HepG2 (cell line): ENCODE measurements at regions not wholly inside any gene's neighbourhood (a gene's known extent, or its start where the extent isn't known, plus 50 kb on each side); places are given as distances from the start of the nearest gene placed in this dataset.

Source experiments
- ATAC-seq: fragments of 200-7000 bp; cut with Tn5 transposase; 3 replicates; pipeline ENCODE4 v1.9.1; 2020; ENCODE audit warnings: mild to moderate bottlenecking, moderate library complexity
- BruUV-seq: library from RNA; stranded (reverse); fragments of 400-500 nt; replicated peaks from 2 replicates; lab custom pipeline; 2021; lab: Mats Ljungman, UMichigan
- CTCF ChIA-PET: fragments of 300-600 bp; formaldehyde crosslinking; extraction: SDS; loops from one replicate; lab custom pipeline; 2021; ENCODE audit warnings: low total read pairs, inconsistent platforms, low intra/inter-chr PET ratio; lab: Yijun Ruan, JAX
- POLR2A ChIA-PET: fragments of 350-600 bp; sonication (Branson Sonifier 250); formaldehyde crosslinking; loops from one replicate; lab custom pipeline; 2020; ENCODE audit warnings: antibody characterized with exemption, inconsistent platforms; lab: Yijun Ruan, JAX
- DNase-seq: peaks from one replicate; pipeline ENCODE4 v3.0.0-alpha.2; 2015; ENCODE audit warnings: low spot score
- FAIRE-seq: peaks from 3 replicates; lab custom pipeline; 2011; peaks lifted over from hg19 to GRCh38; lab: Jason Lieb, UNC
- H2AFZ ChIP-seq: one replicate; pipeline ENCODE4 v1.6.1; 2011; ENCODE audit warnings: low read length, inconsistent platforms
- H3K27ac ChIP-seq: fragments of 300-600 bp; 3 replicates; pipeline ENCODE4 v1.8.0; 2011; ENCODE audit warnings: mixed run types, mild to moderate bottlenecking, mixed read lengths, low read length, inconsistent platforms; ENCODE audit not compliant: insufficient read depth; ENCODE audit errors: extremely low read length
- H3K27me3 ChIP-seq, 2 experiments: fragments of 200-600 bp in 1 of 2; 2 replicates in 1 of 2; 3 replicates in 1 of 2; pipeline versions ENCODE4 v1.6.0 to v1.8.0; 2011; ENCODE audit warnings: low read length in 2 of 2, mild to moderate bottlenecking in 2 of 2, moderate library complexity in 2 of 2, inconsistent platforms in 1 of 2; ENCODE audit not compliant: insufficient read depth in 2 of 2, control insufficient read depth in 1 of 2
- H3K36me3 ChIP-seq, 2 experiments: fragments of 200-600 bp in 1 of 2; replicated peaks in 1 of 2; 2 replicates in 1 of 2; 3 replicates in 1 of 2; pipeline versions ENCODE4 v1.5.1 to v1.8.0; 2011; ENCODE audit warnings: low read length in 2 of 2, inconsistent platforms in 1 of 2; ENCODE audit not compliant: insufficient read depth in 2 of 2, control insufficient read depth in 1 of 2
- H3K4me1 ChIP-seq: 2 replicates; pipeline ENCODE4 v1.5.1; 2012; ENCODE audit warnings: low read length, inconsistent platforms; ENCODE audit not compliant: insufficient read depth
- H3K4me2 ChIP-seq: 2 replicates; pipeline ENCODE4 v1.6.0; 2011; ENCODE audit warnings: low read depth, low read length, inconsistent platforms
- H3K4me3 ChIP-seq, 3 experiments: fragments of 200-600 bp in 1 of 3; sonication (generic), shearing (Covaris generic) in 1 of 3; replicated peaks in 1 of 3; 2 replicates each; pipeline ENCODE4 v1.5.1; 2011 to 2016; ENCODE audit warnings: low read length in 3 of 3, inconsistent platforms in 2 of 3, low read depth in 2 of 3, mild to moderate bottlenecking in 2 of 3, control low read depth in 1 of 3, mixed read lengths in 1 of 3; ENCODE audit not compliant: insufficient read depth in 1 of 3
- H3K79me2 ChIP-seq: one replicate; pipeline ENCODE4 v1.6.1; 2011; ENCODE audit warnings: low read length, inconsistent platforms; ENCODE audit not compliant: insufficient read depth
- H3K9ac ChIP-seq: 2 replicates; pipeline ENCODE4 v1.6.0; 2011; ENCODE audit warnings: mild to moderate bottlenecking, low read depth, low read length, inconsistent platforms; ENCODE audit not compliant: insufficient read depth
- H3K9me3 ChIP-seq: 2 replicates; pipeline ENCODE4 v1.5.1; 2012; ENCODE audit warnings: mild to moderate bottlenecking, low read length
- H4K20me1 ChIP-seq: 2 replicates; pipeline ENCODE4 v1.6.0; 2011; ENCODE audit warnings: inconsistent platforms, mild to moderate bottlenecking, low read length, moderate library complexity; ENCODE audit not compliant: insufficient read depth
- ATM ChIP-seq: fragments of 450-650 bp; IDR thresholded peaks from 2 replicates; pipeline ENCODE4 v1.7.1; 2017; ENCODE audit warnings: mild to moderate bottlenecking, borderline replicate concordance
- CREM ChIP-seq, 2 experiments: sonication (generic) in 1 of 2; formaldehyde crosslinking in 1 of 2; IDR thresholded peaks; 2 replicates each; pipeline versions ENCODE4 v1.4.0 to v1.6.1; 2016 to 2020; ENCODE audit warnings: antibody characterized with exemption in 1 of 2, mild to moderate bottlenecking in 1 of 2, missing genetic modification reagents in 1 of 2
- MXI1 ChIP-seq: IDR thresholded peaks from 3 replicates; pipeline ENCODE4 v1.6.1; 2012; ENCODE audit warnings: low read depth, low read length, inconsistent platforms, borderline replicate concordance
- NFIB ChIP-seq: sonication (generic); formaldehyde crosslinking; IDR thresholded peaks from 2 replicates; pipeline ENCODE4 v1.9.0; 2021; ENCODE audit warnings: missing genetic modification reagents, mild to moderate bottlenecking, borderline replicate concordance
- POGZ ChIP-seq: sonication (generic); formaldehyde crosslinking; IDR thresholded peaks from 2 replicates; pipeline ENCODE4 v1.4.0; 2020; ENCODE audit warnings: mild to moderate bottlenecking, missing genetic modification reagents
- RELA ChIP-seq: sonication (generic); formaldehyde crosslinking; IDR thresholded peaks from 2 replicates; pipeline ENCODE4 v1.4.0; 2020; ENCODE audit warnings: missing genetic modification reagents
- REXO4 ChIP-seq: sonication (generic); formaldehyde crosslinking; IDR thresholded peaks from 2 replicates; pipeline ENCODE4 v1.8.0; 2022; ENCODE audit warnings: missing genetic modification reagents, mild to moderate bottlenecking, borderline replicate concordance
- SALL2 ChIP-seq: sonication (generic); formaldehyde crosslinking; IDR thresholded peaks from 2 replicates; pipeline ENCODE4 v1.8.1; 2023; ENCODE audit warnings: mild to moderate bottlenecking, missing genetic modification reagents, inconsistent platforms
- SOX13 ChIP-seq, 3 experiments: fragments of 450-650 bp in 1 of 3; sonication (generic) in 1 of 3; formaldehyde crosslinking in 1 of 3; IDR thresholded peaks in 2 of 3; conservative IDR thresholded peaks in 1 of 3; 2 replicates each; pipeline versions ENCODE4 v1.5.0 to v1.6.1; 2016 to 2020; ENCODE audit warnings: antibody characterized with exemption in 1 of 3, mild to moderate bottlenecking in 1 of 3, missing compliant biosample characterization in 1 of 3, missing genetic modification reagents in 1 of 3, moderate library complexity in 1 of 3
- SRSF9 ChIP-seq: fragments of 200-400 bp; formaldehyde crosslinking; IDR thresholded peaks from 2 replicates; pipeline ENCODE4 v1.6.1; 2018; ENCODE audit warnings: borderline replicate concordance, mild to moderate bottlenecking, low read depth, low read length; ENCODE audit not compliant: insufficient read depth, poor library complexity, severe bottlenecking
- TBX2 ChIP-seq: sonication (generic); formaldehyde crosslinking; IDR thresholded peaks from 2 replicates; pipeline ENCODE4 v1.5.0; 2020; ENCODE audit warnings: missing genetic modification reagents, mild to moderate bottlenecking, borderline replicate concordance
- ZBTB42 ChIP-seq: sonication (generic); formaldehyde crosslinking; IDR thresholded peaks from 2 replicates; pipeline ENCODE4 v1.5.0; 2020; ENCODE audit warnings: mild to moderate bottlenecking, missing genetic modification reagents
- ZSCAN31 ChIP-seq: sonication (generic); formaldehyde crosslinking; IDR thresholded peaks from 2 replicates; pipeline ENCODE4 v1.5.0; 2020; ENCODE audit warnings: low read depth, mild to moderate bottlenecking, missing genetic modification reagents
- WGBS: methylation state at CpG from one replicate; pipeline ENCODE4 v1.1.6; 2017; ENCODE audit warnings: low lambda C conversion rate; 5-methylcytosine and 5-hydroxymethylcytosine counted together
- in situ Hi-C: cut with HindIII; loops from 2 replicates; pipeline ENCODE4 v1.10.0; 2017; ENCODE audit warnings: low pct_unique_long_range_greater_than_20kb; ENCODE audit not compliant: extremely low pct_ligation_motif_present
- intact Hi-C: fragments of 100-400 bp; cut with micrococcal nuclease; formaldehyde crosslinking; loops from one replicate; pipeline ENCODE4 v1.10.0; 2022; ENCODE audit not compliant: unreplicated experiment
- TF ChIP-seq, protein P1 (sequence below): sonication (generic); formaldehyde crosslinking; IDR thresholded peaks from 2 replicates; pipeline ENCODE4 v1.8.0; 2022; ENCODE audit warnings: mild to moderate bottlenecking, missing genetic modification reagents; ENCODE audit not compliant: insufficient replicate concordance
- TF ChIP-seq, protein P2 (sequence below): sonication (generic); formaldehyde crosslinking; conservative IDR thresholded peaks from 2 replicates; pipeline ENCODE4 v1.5.0; 2020; ENCODE audit warnings: missing genetic modification reagents
- TF ChIP-seq, protein P3 (sequence below): sonication (generic); formaldehyde crosslinking; IDR thresholded peaks from 2 replicates; pipeline ENCODE4 v1.5.0; 2020; ENCODE audit warnings: mild to moderate bottlenecking, missing genetic modification reagents, borderline replicate concordance

DNA sequence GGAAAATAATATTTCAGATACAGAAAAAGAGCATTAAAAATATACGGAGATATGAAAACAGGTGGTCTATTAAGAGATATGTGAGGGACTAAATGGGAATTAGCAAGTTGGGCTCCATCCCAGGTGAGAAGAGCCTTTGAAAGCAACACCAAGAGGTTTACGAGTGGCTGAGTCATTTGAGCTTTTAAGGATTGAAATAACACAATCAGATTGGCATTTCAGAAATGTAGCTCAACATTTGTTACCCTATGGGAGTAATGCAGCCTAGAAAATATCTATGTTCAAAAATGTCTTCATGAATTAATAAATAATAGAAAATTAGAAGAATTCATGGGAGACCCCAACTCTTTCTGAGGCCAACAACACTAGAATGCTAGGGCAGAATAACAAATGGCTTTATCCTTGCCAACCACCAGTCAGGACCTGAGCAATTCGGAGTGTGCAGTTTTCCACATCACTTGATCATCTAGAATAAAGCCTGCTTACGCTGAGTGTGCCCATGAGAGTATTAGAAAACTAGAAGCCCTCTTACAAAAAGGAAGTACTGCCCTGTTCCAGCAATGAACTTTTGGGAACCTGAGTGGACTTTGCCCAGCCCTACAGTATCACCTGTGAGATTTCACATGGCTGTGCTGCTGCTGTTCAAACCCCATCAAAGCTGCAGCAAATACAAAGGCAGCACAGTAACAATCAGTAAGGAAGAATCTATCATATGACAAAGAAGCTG, 538.0 kb upstream of the CAMK1G start (continued):
- no peak for TF ChIP-seq POGZ (CRISPR knock-in tag)
- TF ChIP-seq ATM: no peak
- TF ChIP-seq, protein P1, sequence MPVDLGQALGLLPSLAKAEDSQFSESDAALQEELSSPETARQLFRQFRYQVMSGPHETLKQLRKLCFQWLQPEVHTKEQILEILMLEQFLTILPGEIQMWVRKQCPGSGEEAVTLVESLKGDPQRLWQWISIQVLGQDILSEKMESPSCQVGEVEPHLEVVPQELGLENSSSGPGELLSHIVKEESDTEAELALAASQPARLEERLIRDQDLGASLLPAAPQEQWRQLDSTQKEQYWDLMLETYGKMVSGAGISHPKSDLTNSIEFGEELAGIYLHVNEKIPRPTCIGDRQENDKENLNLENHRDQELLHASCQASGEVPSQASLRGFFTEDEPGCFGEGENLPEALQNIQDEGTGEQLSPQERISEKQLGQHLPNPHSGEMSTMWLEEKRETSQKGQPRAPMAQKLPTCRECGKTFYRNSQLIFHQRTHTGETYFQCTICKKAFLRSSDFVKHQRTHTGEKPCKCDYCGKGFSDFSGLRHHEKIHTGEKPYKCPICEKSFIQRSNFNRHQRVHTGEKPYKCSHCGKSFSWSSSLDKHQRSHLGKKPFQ (CRISPR knock-in tag): no peak
- no peak for TF ChIP-seq SOX13 (IDR thresholded peaks at IDR 0.05)
- no peak for TF ChIP-seq SOX13 (CRISPR knock-in tag; conservative IDR thresholded peaks at IDR 0.05 in 1 of 2, IDR thresholded peaks at IDR 0.05 in 1 of 2)
- no peak for TF ChIP-seq SALL2 (CRISPR knock-in tag)
- no peak for TF ChIP-seq RELA (CRISPR knock-in tag)
- TF ChIP-seq MXI1: no peak
- no peak for TF ChIP-seq REXO4
- no peak for TF ChIP-seq TBX2 (CRISPR knock-in tag)
- TF ChIP-seq NFIB (CRISPR knock-in tag): no peak

DNA sequence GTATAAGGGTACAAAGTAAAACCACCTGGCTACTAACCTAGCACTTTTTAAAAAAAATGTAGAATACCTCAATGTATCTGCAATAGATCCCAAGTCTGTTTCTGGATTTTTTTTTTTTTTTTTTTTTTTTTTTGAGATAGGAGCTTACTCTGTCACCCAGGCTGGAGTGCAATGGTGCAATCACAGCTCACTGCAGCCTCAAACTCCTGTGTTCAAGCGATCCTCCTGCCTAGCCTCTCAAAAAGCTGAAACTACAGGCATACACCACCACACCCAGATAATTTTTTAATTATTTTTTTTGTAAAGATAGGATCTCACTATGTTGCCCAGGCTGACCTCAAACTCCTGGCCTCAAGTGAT, 537.5 kb upstream of the CAMK1G start:
- Histone ChIP-seq H4K20me1 (no peaks in the 10 kb centered on the region), H3K9me3 (peaks cover 9% of the 10 kb centered on the region; the same call in 1 of the 2 replicates), H3K36me3 (no peaks in the 10 kb centered on the region), H3K27ac (no peak overlapping the region), H3K4me3 (no peak overlapping the region), H3K4me2 (no peak overlapping the region), H3K27me3 (no peaks in the 10 kb centered on the region), H3K4me1 (no peaks in the 10 kb centered on the region), H2AFZ (no peak overlapping the region), H3K79me2 (no peaks in the 10 kb centered on the region), H3K9ac (no peak overlapping the region)
- no TSS peak for BruUV-seq
- in situ Hi-C loops (no loop called here), intact Hi-C loops (no loop called here)
- FAIRE-seq (no peak), DNase-seq (no peak), ATAC-seq (no peak)
- ChIA-PET POLR2A (no interaction called here), CTCF (no interaction called here)
- 5% methylated on average over 1 of the region's 1 CpG for WGBS
- TF ChIP-seq CREM (IDR thresholded peaks at IDR 0.05) (no peak), CREM (CRISPR knock-in tag; IDR thresholded peaks at IDR 0.05) (no peak), ZSCAN31 (CRISPR knock-in tag) (no peak), ZBTB42 (CRISPR knock-in tag) (no peak), SRSF9 (no peak), TBX2 (CRISPR knock-in tag) (no peak)
- TF ChIP-seq, protein P2, sequence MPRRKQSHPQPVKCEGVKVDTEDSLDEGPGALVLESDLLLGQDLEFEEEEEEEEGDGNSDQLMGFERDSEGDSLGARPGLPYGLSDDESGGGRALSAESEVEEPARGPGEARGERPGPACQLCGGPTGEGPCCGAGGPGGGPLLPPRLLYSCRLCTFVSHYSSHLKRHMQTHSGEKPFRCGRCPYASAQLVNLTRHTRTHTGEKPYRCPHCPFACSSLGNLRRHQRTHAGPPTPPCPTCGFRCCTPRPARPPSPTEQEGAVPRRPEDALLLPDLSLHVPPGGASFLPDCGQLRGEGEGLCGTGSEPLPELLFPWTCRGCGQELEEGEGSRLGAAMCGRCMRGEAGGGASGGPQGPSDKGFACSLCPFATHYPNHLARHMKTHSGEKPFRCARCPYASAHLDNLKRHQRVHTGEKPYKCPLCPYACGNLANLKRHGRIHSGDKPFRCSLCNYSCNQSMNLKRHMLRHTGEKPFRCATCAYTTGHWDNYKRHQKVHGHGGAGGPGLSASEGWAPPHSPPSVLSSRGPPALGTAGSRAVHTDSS: no peak
- TF ChIP-seq, protein P3, sequence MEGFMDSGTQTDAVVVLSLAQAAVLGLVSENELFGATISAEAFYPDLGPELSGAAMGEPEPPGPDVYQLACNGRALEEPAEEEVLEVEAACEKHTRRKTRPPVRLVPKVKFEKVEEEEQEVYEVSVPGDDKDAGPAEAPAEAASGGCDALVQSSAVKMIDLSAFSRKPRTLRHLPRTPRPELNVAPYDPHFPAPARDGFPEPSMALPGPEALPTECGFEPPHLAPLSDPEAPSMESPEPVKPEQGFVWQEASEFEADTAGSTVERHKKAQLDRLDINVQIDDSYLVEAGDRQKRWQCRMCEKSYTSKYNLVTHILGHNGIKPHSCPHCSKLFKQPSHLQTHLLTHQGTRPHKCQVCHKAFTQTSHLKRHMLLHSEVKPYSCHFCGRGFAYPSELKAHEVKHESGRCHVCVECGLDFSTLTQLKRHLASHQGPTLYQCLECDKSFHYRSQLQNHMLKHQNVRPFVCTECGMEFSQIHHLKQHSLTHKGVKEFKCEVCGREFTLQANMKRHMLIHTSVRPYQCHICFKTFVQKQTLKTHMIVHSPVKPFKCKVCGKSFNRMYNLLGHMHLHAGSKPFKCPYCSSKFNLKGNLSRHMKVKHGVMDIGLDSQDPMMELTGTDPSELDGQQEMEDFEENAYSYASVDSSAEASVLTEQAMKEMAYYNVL (CRISPR knock-in tag): no peak
